Uterus (tissue), 2 donors: ENCODE measurements at regions not wholly inside any gene's neighbourhood (a gene's known extent, or its start where the extent isn't known, plus 50 kb on each side); places are given as distances from the start of the nearest gene placed in this dataset.

Source experiments
- CTCF ChIP-seq, 4 experiments: fragments of 200-600 bp in 2 of 4; fragments of 450-650 bp in 2 of 4; sonication (generic) in 2 of 4; IDR thresholded peaks; one replicate each; pipeline ENCODE4 v1.5.1; 2016 to 2019; ENCODE audit warnings: antibody characterized with exemption in 4 of 4, mild to moderate bottlenecking in 2 of 4, moderate library complexity in 1 of 4
- POLR2A ChIP-seq, 2 donors: fragments of 450-650 bp; IDR thresholded peaks; one replicate each; pipeline ENCODE4 v1.6.1; 2016; ENCODE audit warnings: antibody characterized with exemption in 2 of 2, mild to moderate bottlenecking in 1 of 2, moderate library complexity in 1 of 2

- TF ChIP-seq CTCF (IDR thresholded peaks at IDR 0.05) (no peak), POLR2A (IDR thresholded peaks at IDR 0.05) (no peak)
These were observed 341.1 kb upstream of the LRRC3B start for GRCh38 chr3:26281284-26281985.
